Erythroblast (primary cell): ENCODE measurements at regions not wholly inside any gene's neighbourhood (a gene's known extent, or its start where the extent isn't known, plus 50 kb on each side); places are given as distances from the start of the nearest gene placed in this dataset.
"Not testable (repeated sequence)": the region's sequence is repeated elsewhere in the genome, so short reads cannot be mapped to it uniquely, and the experiment has no call there.

Experiments used
- DNase-seq, 2 experiments: peaks; one replicate each; lab custom pipeline; 2025; lab: John Stamatoyannopoulos, UW
- GATA1 ChIP-seq: IDR thresholded peaks from 2 replicates; pipeline ENCODE4 v1.6.1; 2011; ENCODE audit warnings: low read depth, mild to moderate bottlenecking, control low read depth, low read length, moderate library complexity
- POLR2A ChIP-seq: IDR thresholded peaks from 2 replicates; pipeline ENCODE4 v1.6.1; 2011; ENCODE audit warnings: mild to moderate bottlenecking, low read length

- DNase-seq = no peak
- no peak for TF ChIP-seq POLR2A
- no peak for TF ChIP-seq GATA1
These were observed 131.9 kb upstream of the ZC3H12C start for GRCh38 chr11:109961261-109961660.

- no peak for DNase-seq
These were observed 130.1 kb upstream of the ZC3H12C start for GRCh38 chr11:109963101-109963500.

GRCh38 chr11:109964487-109964886, 128.7 kb upstream of the ZC3H12C start:
- DNase-seq = no peak
- TF ChIP-seq GATA1 (no peak), POLR2A (no peak)

More at GRCh38 chr11:109963101-109963500, 130.1 kb upstream of the ZC3H12C start:
- TF ChIP-seq POLR2A = no peak

GRCh38 chr11:109965445-109965844, 127.7 kb upstream of the ZC3H12C start:
- DNase-seq = not testable (repeated sequence)

- DNase-seq = not testable (repeated sequence)
These were observed 127.3 kb upstream of the ZC3H12C start for GRCh38 chr11:109965926-109966325.

GRCh38 chr11:109967136-109967535, 126.1 kb upstream of the ZC3H12C start:
- DNase-seq = not testable (repeated sequence)

GRCh38 chr11:109968299-109968698, 124.9 kb upstream of the ZC3H12C start:
- TF ChIP-seq GATA1 = no peak
- no peak for TF ChIP-seq POLR2A
- no peak for DNase-seq

- no peak for DNase-seq
- TF ChIP-seq POLR2A (no peak), GATA1 (no peak)
These were observed 124.4 kb upstream of the ZC3H12C start for GRCh38 chr11:109968781-109969180.

GRCh38 chr11:109970516-109971183, 122.5 kb upstream of the ZC3H12C start:
- TF ChIP-seq POLR2A = no peak
- TF ChIP-seq GATA1 = no peak
- no peak for DNase-seq

GRCh38 chr11:109971184-109971523, 122.0 kb upstream of the ZC3H12C start:
- TF ChIP-seq GATA1 (no peak), POLR2A (no peak)
- DNase-seq = no peak

- DNase-seq = no peak
- TF ChIP-seq POLR2A (no peak), GATA1 (no peak)
These were observed 120.9 kb upstream of the ZC3H12C start for GRCh38 chr11:109972181-109972715.

GRCh38 chr11:109972939-109973338, 120.3 kb upstream of the ZC3H12C start:
- TF ChIP-seq GATA1 (no peak), POLR2A (no peak)
- DNase-seq = no peak

- DNase-seq = no peak
- no peak for TF ChIP-seq POLR2A
- no peak for TF ChIP-seq GATA1
These were observed 119.7 kb upstream of the ZC3H12C start for GRCh38 chr11:109973486-109973885.

GRCh38 chr11:109974523-109974922, 118.7 kb upstream of the ZC3H12C start:
- no peak for DNase-seq
- TF ChIP-seq POLR2A = no peak
- TF ChIP-seq GATA1 = no peak

GRCh38 chr11:109978895-109979294, 114.3 kb upstream of the ZC3H12C start:
- no peak for TF ChIP-seq POLR2A
- TF ChIP-seq GATA1 = no peak
- no peak for DNase-seq

- no peak for DNase-seq
- TF ChIP-seq POLR2A (no peak), GATA1 (no peak)
These were observed 112.1 kb upstream of the ZC3H12C start for GRCh38 chr11:109981031-109981636.
